Stimulated activated memory B cell treated with anti-CD40 and anti-IgM and Interleukin-4, amounts not matched to agents 10 μg/mL and 1 μg/mL and 100 μg/mL, for 72 hours (primary cell): ENCODE measurements at regions not wholly inside any gene's neighbourhood (a gene's known extent, or its start where the extent isn't known, plus 50 kb on each side); places are given as distances from the start of the nearest gene placed in this dataset.

ENCODE experiments used
- ATAC-seq: fragments of 150-1000 bp; cut with Tn5 transposase; 2 replicates; pipeline ENCODE4 v1.10.0; 2021
- H3K27ac Mint-ChIP-seq: one replicate; pipeline ENCODE4 v1.8.0; 2022; ENCODE audit warnings: mild to moderate bottlenecking, mixed read lengths
- H3K27me3 Mint-ChIP-seq: one replicate; pipeline ENCODE4 v1.8.0; 2022; ENCODE audit warnings: mixed read lengths
- H3K36me3 Mint-ChIP-seq: one replicate; pipeline ENCODE4 v1.8.0; 2022; ENCODE audit warnings: mixed read lengths
- H3K4me1 Mint-ChIP-seq: one replicate; pipeline ENCODE4 v1.8.0; 2022; ENCODE audit warnings: mixed read lengths
- H3K4me3 Mint-ChIP-seq: one replicate; pipeline ENCODE4 v1.8.0; 2022; ENCODE audit warnings: mild to moderate bottlenecking, moderate library complexity, mixed read lengths
- H3K9me3 Mint-ChIP-seq: one replicate; pipeline ENCODE4 v1.8.0; 2022; ENCODE audit warnings: mixed read lengths

DNA sequence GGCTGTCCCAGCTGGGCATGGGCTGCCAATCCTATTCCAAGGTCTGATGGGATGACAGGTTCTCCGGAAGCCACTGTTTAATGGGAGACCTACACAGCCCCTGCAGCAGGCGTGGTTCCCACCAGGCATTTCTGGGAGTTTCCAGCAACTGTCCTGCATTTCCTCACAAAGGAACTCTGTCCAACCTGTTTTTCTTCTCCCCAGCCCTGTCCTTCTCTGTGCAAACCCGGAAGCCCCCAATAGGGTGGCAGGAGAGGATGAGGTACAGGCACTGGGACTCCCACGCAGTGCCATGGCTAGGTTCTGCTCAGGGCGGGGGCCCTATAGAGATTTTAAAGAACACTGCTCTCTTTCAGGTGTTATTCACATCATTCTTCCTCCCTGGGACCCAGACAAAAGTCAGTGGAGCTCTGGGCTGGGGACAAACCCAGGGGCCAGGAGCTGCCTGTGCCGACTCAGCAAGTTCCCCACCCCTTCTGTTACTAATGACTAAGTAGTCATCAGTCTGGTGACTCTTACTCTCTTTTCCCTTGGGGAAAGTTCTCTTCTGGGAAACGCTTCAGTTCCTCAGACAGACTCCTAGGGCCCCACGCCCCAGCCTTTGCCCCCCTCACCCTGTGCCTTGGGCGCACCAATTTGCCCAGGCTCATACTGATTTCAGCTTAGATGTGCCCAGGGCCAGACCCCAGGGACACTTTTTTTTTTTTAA lies 97.7 kb downstream of the CD47 start:
- Mint-ChIP-seq H3K27ac (peak overlapping the region; percentile 7), H3K36me3 (no peaks in the 10 kb centered on the region), H3K9me3 (no peaks in the 10 kb centered on the region), H3K4me1 (peaks cover 35% of the 10 kb centered on the region), H3K4me3 (peak overlapping the region; percentile 11), H3K27me3 (no peaks in the 10 kb centered on the region)
- ATAC-seq = peak; percentile 86

DNA sequence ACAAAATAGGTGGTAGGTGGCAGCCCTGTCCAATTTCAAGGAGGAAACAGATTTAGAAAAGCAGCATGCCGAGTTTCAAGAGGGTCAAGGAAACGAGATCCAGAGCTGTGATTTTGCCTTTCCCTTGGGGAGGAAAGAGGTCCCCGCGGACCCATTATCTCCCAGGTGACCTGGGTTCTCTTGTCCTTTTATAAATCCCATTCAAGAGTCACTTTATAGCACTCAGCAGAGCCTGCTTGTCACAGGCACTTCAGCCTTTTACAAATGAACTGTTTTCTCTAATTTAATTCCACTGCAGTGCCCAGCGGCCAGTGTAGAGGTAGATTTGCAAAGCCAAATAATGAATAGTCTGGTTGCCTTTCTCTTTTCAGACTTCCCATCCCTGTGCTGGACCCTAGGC lies 99.9 kb downstream of the CD47 start:
- no peak for ATAC-seq
- Mint-ChIP-seq H3K27ac (no peak overlapping the region), H3K4me1 (peaks cover 36% of the 10 kb centered on the region), H3K36me3 (no peaks in the 10 kb centered on the region), H3K4me3 (no peak overlapping the region), H3K9me3 (no peaks in the 10 kb centered on the region), H3K27me3 (no peaks in the 10 kb centered on the region)

DNA sequence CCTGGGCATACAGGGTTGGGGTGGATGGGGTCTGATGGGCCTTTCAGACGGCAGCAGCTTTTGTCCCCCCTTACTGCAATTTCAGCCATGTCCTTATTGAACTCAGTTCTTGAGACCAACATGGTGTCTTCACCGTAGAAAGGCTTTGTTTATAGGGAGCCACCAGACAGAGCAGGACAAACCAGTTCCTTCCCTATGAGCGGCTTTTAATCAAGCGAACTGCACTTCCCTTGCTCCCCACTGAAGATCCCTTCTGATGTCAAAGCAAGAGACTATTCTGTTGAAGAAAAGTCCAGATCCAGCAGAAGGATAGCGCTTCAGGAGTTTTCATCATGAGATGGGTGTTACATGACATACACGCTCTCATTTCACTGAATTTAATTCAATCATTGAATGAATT lies 100.4 kb downstream of the CD47 start:
- Mint-ChIP-seq H3K4me3 (no peak overlapping the region), H3K27ac (no peak overlapping the region)

DNA sequence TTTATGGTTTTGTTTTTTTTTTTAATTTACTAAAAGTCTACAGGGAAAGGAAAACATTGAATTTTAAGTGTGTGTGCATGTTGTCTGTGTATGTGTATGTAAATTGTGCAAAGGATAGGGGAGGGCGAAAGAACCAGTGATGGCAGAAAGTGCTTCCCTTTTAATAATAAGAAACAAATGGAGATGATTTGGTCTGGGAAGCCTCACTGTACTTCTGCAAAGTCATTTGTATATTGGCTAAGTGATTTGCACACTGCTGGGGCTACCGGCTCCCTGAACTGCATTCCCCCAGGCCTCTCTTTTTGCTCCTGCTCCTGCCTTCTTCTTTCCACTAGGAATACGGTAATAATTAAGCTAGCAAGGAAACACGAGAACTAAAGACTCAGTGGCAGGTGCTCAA lies 101.2 kb downstream of the CD47 start:
- Mint-ChIP-seq H3K27ac (no peak overlapping the region), H3K4me1 (peaks cover 43% of the 10 kb centered on the region), H3K9me3 (no peaks in the 10 kb centered on the region), H3K36me3 (no peaks in the 10 kb centered on the region), H3K27me3 (no peaks in the 10 kb centered on the region), H3K4me3 (no peak overlapping the region)
- ATAC-seq = no peak

More for the DNA sequence above, 100.4 kb downstream of the CD47 start:
- Mint-ChIP-seq H3K4me1 (peaks cover 39% of the 10 kb centered on the region), H3K27me3 (no peaks in the 10 kb centered on the region), H3K36me3 (no peaks in the 10 kb centered on the region), H3K9me3 (no peaks in the 10 kb centered on the region)
- no peak for ATAC-seq

DNA sequence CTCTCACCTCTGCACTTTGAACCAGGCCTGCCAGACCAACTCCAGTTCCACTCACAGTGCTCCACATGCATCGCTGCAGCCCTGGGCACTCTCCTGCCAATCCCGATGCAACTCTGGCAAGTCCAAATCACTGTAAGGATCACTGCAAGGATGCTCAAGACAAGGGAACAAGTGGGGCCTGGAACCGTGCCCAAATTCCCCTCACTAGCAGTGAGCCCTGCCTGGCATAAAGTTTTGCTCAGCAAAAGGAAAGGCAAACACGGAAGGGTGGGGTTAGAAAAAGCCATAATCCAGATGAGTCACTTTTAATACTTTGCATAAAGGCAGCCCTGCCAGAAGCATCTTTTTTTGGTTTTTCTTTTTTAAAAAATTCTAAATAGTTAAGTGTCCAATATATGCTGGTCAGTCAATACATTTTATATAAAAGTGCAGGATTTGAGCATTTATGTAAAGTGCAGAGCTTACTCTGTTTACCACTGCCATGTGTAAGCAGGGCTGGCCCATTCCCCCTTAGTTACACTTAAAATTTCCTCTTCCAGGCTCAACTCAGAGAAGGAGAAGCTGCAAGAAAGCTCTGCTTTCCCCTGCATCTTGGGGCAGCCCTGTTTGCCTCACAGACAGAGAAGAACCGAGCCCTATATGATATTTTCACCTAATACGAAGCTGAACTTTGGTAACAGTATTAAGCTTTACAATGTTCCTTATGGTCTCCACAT lies 102.2 kb downstream of the CD47 start:
- Mint-ChIP-seq H3K4me1 (peaks cover 35% of the 10 kb centered on the region), H3K27ac (peak overlapping the region; percentile 34), H3K4me3 (no peak overlapping the region), H3K9me3 (no peaks in the 10 kb centered on the region), H3K27me3 (no peaks in the 10 kb centered on the region), H3K36me3 (no peaks in the 10 kb centered on the region)
- peak; percentile 28 for ATAC-seq

DNA sequence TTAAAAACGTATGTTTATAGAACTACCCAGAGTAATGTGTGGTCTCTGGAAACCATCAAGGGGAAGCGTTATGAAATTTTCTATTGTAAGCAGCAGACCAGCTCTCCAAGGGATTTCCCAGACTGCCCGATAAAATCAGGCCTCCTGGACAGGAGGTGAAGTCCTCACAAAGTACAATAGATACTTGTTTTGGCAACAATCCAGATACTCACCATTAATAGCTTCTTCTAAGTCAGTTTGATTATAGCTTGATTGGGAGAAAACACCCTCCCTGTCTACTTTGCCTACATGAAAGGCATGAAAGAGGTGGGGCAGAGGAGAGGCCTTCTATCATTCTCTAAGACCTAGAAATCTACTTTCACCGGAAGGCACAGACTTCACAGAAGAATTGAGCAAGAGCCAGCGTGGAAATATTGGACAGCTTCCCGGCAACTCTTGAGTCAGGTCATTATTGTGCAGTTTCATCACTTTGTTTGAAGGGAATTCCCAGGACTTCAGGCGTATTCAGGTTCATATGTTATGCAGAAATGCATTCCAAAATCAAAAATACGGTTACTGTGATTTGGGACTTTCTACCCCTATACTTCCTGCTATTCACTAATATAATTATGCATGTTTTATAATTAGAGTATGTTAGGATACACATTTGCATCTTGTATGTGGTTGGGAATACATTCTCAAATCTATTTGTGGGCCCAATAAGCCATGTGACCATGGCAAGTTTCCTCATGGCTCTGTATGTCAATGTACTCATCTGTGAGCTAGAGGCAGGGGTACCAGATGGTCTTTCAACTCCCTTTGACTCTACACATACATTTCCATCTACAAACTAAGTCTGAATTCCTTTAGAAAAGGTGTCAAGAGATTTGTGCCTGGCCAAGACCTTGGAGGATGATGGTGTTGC lies 103.5 kb downstream of the CD47 start:
- H3K27me3 Mint-ChIP-seq = no peaks in the 10 kb centered on the region
- no peaks in the 10 kb centered on the region for H3K36me3 Mint-ChIP-seq
- no peak for ATAC-seq
- no peaks in the 10 kb centered on the region for H3K9me3 Mint-ChIP-seq
- no peak overlapping the region for H3K4me3 Mint-ChIP-seq
- H3K27ac Mint-ChIP-seq = no peak overlapping the region
- H3K4me1 Mint-ChIP-seq = peaks cover 26% of the 10 kb centered on the region

DNA sequence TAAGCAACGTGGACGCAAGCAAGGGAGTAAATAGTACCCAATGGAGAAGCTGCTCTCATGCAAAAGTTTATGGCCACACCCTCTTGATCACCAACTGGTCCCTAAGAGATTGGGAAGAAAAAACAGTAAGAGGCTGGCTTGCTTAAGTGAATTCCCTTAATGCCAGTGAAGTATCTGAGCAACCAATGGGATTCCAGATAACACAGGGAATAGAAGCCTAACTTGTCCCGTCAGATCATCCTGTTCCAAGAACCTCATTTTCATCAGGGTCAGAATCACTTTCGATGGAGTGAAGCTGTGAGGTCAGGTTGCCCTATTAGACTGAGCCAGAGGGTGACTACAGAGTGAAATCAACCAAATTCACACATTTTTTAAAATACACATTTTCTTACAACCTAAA lies 104.3 kb downstream of the CD47 start:
- no peak for ATAC-seq
- H3K27me3 Mint-ChIP-seq = no peaks in the 10 kb centered on the region
- peaks cover 26% of the 10 kb centered on the region for H3K4me1 Mint-ChIP-seq
- H3K4me3 Mint-ChIP-seq = no peak overlapping the region
- H3K9me3 Mint-ChIP-seq = no peaks in the 10 kb centered on the region
- no peaks in the 10 kb centered on the region for H3K36me3 Mint-ChIP-seq
- H3K27ac Mint-ChIP-seq = no peak overlapping the region

DNA sequence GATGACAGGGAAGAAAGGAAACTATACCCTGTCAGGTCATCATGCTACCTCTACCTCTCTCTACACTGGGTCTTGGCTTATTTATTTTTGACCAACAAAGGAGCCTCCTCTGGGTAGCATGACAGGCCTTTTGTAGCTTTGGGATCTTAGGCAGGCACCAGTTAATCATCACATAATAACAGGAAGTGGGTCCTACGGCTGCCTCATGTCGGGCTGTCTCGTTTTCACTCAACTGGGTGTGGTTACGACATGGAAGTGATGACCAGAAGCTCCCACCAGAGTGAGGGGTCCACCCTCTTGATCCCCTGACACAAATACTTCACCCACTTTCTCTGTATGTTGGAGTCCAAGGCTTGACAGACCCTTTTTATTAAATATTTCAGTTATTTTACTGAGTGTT lies 105.3 kb downstream of the CD47 start:
- Mint-ChIP-seq H3K4me3 (peak overlapping the region; percentile 26), H3K4me1 (peaks cover 26% of the 10 kb centered on the region)

DNA sequence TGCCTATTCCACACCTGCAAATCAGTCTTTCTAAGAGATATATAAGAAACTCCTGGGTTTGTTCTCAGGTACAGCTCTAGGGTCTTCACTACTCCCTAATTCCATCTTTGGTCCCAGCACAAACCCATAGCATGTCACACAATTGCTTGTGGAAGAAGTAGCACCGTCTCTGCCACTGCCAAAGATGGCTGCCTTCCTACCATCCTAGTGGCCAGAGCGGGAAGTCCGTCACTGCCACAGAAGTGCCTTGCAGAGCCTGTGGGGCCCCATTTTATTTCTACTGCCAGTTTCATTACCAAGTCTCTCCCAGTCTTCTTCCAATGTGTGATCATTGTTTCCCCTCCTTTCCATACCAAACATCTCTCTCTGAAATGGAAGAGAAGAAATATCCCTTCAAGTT lies 107.6 kb downstream of the CD47 start:
- no peak overlapping the region for H3K27ac Mint-ChIP-seq
- H3K4me1 Mint-ChIP-seq = peaks cover 10% of the 10 kb centered on the region

More for the DNA sequence above, 105.3 kb downstream of the CD47 start:
- Mint-ChIP-seq H3K9me3 (no peaks in the 10 kb centered on the region), H3K36me3 (no peaks in the 10 kb centered on the region), H3K27me3 (no peaks in the 10 kb centered on the region), H3K27ac (peak overlapping the region; percentile 67)
- peak; percentile 80 for ATAC-seq

DNA sequence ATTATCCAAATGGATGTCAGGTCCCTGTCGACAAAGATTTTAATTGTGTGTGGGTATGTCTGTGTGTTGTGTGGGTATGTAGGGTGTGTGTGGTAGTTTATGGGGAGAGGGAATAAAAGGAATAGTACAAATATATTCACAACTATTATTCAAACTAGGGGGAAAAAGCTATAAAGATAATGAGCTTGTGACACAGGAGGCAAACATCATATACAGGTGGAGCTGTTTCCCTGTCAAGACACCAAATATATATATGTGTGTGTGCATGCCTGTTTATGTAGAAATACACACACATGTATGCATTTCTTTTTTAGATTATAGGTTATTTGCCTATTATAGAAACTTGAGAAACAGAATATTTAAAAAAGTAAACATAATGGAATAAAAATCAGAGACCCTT lies 108.7 kb downstream of the CD47 start:
- no peak overlapping the region for H3K4me3 Mint-ChIP-seq
- H3K27ac Mint-ChIP-seq = no peak overlapping the region
- H3K4me1 Mint-ChIP-seq = peaks cover 7% of the 10 kb centered on the region
- H3K27me3 Mint-ChIP-seq = no peaks in the 10 kb centered on the region
- H3K9me3 Mint-ChIP-seq = no peaks in the 10 kb centered on the region
- H3K36me3 Mint-ChIP-seq = no peaks in the 10 kb centered on the region
- no peak for ATAC-seq

More for the DNA sequence above, 107.6 kb downstream of the CD47 start:
- Mint-ChIP-seq H3K36me3 (no peaks in the 10 kb centered on the region), H3K9me3 (no peaks in the 10 kb centered on the region), H3K4me3 (no peak overlapping the region), H3K27me3 (no peaks in the 10 kb centered on the region)
- no peak for ATAC-seq

DNA sequence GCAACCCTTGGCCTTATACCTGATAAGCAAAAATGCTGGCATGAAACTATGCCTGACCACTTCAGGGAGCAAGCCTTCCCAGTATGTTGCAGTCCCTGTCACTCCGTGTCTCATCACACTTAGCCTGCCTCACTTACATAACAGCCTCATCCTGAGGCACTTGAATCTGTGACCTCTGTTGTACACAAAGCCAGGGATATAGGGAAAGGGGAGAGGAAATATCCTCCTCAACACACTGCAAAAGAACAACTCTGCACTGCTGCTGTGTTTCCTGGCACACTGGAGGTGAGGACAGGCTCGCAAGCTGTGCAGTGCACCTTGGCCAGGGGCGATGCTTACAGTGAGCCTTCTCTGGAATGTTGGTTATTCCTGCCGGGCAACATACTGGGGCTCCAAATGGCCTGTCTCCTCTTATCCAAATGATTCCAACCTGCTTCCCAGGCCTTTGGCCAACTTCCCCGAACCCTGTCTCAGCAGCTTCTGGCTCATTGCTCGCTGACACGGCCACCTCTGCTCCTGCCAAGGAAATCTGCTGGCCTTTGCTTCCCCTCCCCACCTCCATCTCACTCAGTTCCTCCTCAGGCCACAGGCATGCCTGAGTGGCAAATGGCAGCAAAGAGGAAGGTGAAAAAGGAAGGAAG lies 109.2 kb downstream of the CD47 start:
- no peaks in the 10 kb centered on the region for H3K9me3 Mint-ChIP-seq
- H3K27ac Mint-ChIP-seq = no peak overlapping the region

DNA sequence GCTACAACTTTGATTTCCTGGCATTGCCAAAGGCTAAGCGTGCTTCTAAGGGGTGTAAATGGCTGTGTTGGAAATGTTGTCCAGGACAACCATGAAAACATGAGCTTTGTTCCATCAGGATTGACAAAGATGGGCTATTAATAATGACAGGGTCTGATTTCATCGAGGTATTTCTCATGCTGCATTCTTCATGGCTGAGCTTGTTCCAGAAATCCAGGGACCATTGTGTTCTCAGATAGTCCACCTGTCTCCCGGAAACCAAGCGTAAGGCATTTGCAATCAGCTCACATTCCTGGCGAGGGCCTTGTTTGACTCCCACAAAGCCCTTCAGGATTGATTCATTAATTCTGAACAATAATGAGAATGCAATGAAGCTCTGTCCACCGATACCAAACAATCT lies 111.3 kb downstream of the CD47 start:
- Mint-ChIP-seq H3K9me3 (no peaks in the 10 kb centered on the region), H3K36me3 (no peaks in the 10 kb centered on the region), H3K27me3 (no peaks in the 10 kb centered on the region), H3K4me3 (no peak overlapping the region), H3K4me1 (peaks cover 13% of the 10 kb centered on the region), H3K27ac (no peak overlapping the region)
- no peak for ATAC-seq

More for the DNA sequence above, 109.2 kb downstream of the CD47 start:
- Mint-ChIP-seq H3K4me1 (peaks cover 7% of the 10 kb centered on the region), H3K36me3 (no peaks in the 10 kb centered on the region), H3K27me3 (no peaks in the 10 kb centered on the region), H3K4me3 (no peak overlapping the region)
- no peak for ATAC-seq

DNA sequence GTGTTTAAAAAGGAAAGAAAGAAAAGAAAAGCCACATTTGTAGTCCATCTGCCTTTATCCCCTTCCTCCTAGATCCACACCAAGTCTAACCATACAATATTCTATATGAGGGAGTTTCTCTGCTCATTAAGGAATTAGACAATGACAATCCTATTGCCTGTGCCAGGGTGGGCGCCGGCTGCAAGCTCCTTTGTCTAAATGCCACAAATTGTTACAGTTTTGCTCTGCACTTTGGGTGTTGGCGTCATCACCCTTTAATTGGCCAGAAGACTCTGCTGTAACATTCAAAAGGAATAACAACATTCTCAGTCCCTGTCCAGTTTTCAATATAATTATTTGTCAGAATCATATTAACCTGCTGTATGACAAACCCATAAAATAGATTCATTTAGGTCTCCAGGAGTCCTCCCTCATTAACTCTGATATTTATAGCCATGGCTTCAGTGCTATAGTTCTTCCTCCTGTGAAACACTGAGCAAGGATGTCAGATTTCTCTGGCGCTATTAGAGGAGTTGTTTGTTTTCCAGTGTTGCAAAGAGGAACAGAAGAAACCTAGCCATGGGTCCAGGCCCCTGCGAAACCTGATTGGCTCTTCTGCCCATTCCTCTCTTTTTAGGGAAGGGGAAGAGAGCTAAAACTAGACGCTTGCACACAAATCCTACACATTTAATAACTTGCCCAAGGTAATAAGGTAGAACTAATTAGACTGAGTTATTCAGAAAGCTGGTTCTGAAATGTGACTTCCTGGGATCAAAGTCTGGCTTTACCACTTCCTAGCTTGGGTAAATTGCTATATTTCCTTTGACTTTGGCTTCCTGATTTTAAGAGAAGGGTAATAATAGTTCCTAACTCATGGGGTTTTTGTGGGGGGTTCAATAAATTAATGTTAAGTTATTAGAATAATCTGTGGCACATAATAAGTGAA lies 112.4 kb downstream of the CD47 start:
- no peak overlapping the region for H3K4me3 Mint-ChIP-seq
- H3K36me3 Mint-ChIP-seq = no peaks in the 10 kb centered on the region
- no peak for ATAC-seq
- no peaks in the 10 kb centered on the region for H3K27me3 Mint-ChIP-seq
- H3K4me1 Mint-ChIP-seq = peaks cover 13% of the 10 kb centered on the region
- H3K9me3 Mint-ChIP-seq = no peaks in the 10 kb centered on the region
- H3K27ac Mint-ChIP-seq = no peak overlapping the region
